HEK293T (cell line): ENCODE measurements at regions not wholly inside any gene's neighbourhood (a gene's known extent, or its start where the extent isn't known, plus 50 kb on each side); places are given as distances from the start of the nearest gene placed in this dataset.

Experiments used
- ARNT ChIP-seq: fragments of 450-650 bp; IDR thresholded peaks from 2 replicates; pipeline ENCODE4 v1.6.1; 2017; ENCODE audit warnings: mild to moderate bottlenecking
- FOXA1 ChIP-seq: fragments of 450-650 bp; IDR thresholded peaks from 2 replicates; pipeline ENCODE4 v1.6.1; 2016; ENCODE audit warnings: mild to moderate bottlenecking
- FOXK2 ChIP-seq: fragments of 450-650 bp; IDR thresholded peaks from 2 replicates; pipeline ENCODE4 v1.6.1; 2016; ENCODE audit warnings: mild to moderate bottlenecking
- HDGF ChIP-seq: fragments of 450-650 bp; IDR thresholded peaks from 2 replicates; pipeline ENCODE4 v1.6.1; 2017; ENCODE audit warnings: antibody characterized with exemption, borderline replicate concordance
- SP1 ChIP-seq: fragments of 450-650 bp; IDR thresholded peaks from 2 replicates; pipeline ENCODE4 v1.6.1; 2017

- TF ChIP-seq SP1 = no peak
- no peak for TF ChIP-seq FOXK2
- no peak for TF ChIP-seq ARNT
- no peak for TF ChIP-seq FOXA1
- no peak for TF ChIP-seq HDGF
These were observed 104.8 kb upstream of the RAD23B start for GRCh38 chr9:107178293-107178692.
